ENCODE measurements at regions not wholly inside any gene's neighbourhood (a gene's known extent, or its start where the extent isn't known, plus 50 kb on each side); places are given as distances from the start of the nearest gene placed in this dataset.
A peak's percentile ranks its signal among the peaks of the same experiment; 100 is the strongest.

GRCh38 chr4:24476282-24476681 is 108.1 kb downstream of the DHX15 start:
- DNase-seq: no peak

GRCh38 chr4:24475756-24476155 is 108.6 kb downstream of the DHX15 start:
- no peak for DNase-seq

- DNase-seq: no peak
Observed at GRCh38 chr4:24473309-24473721, 111.0 kb downstream of the DHX15 start.

- DNase-seq: peak; percentile 45
Observed at GRCh38 chr4:24472514-24473308, 111.6 kb downstream of the DHX15 start.

GRCh38 chr4:24472161-24472510 is 112.2 kb downstream of the DHX15 start:
- no peak for DNase-seq

GRCh38 chr4:24471486-24472160 is 112.7 kb downstream of the DHX15 start:
- no peak for DNase-seq

- no peak for DNase-seq
Observed at GRCh38 chr4:24470666-24471485, 113.5 kb downstream of the DHX15 start.

GRCh38 chr4:24468071-24468470 is 116.3 kb downstream of the DHX15 start:
- DNase-seq: no peak

- no peak for DNase-seq
Observed at GRCh38 chr4:24464566-24464965, 119.8 kb downstream of the DHX15 start.

- no peak for DNase-seq
Observed at GRCh38 chr4:24456431-24456830, 127.9 kb downstream of the DHX15 start.

- no peak for DNase-seq
Observed at GRCh38 chr4:24453951-24454350, 130.4 kb downstream of the DHX15 start.

GRCh38 chr4:24451870-24452269 is 132.5 kb downstream of the DHX15 start:
- no peak for DNase-seq

GRCh38 chr4:24443200-24443599 is 141.2 kb downstream of the DHX15 start:
- no peak for DNase-seq

GRCh38 chr4:24440765-24441164 is 143.6 kb downstream of the DHX15 start:
- no peak for DNase-seq

- DNase-seq: no peak
Observed at GRCh38 chr4:24434241-24434640, 150.1 kb downstream of the DHX15 start.

- no peak for DNase-seq
Observed at GRCh38 chr4:24433515-24434214, 150.7 kb downstream of the DHX15 start.

GRCh38 chr4:24428850-24429249 is 155.5 kb downstream of the DHX15 start:
- no peak for DNase-seq

GRCh38 chr4:24426557-24426956 is 157.8 kb downstream of the DHX15 start:
- DNase-seq: no peak

GRCh38 chr4:24425863-24426262 is 158.5 kb downstream of the DHX15 start:
- no peak for DNase-seq

- no peak for DNase-seq
Observed at GRCh38 chr4:24423670-24424069, 160.7 kb downstream of the DHX15 start.

- DNase-seq: no peak
Observed at GRCh38 chr4:24422644-24423043, 161.7 kb downstream of the DHX15 start.

GRCh38 chr4:24419181-24420034 is 164.9 kb downstream of the DHX15 start:
- DNase-seq: no peak
